C4-2B (cell line): ENCODE measurements at regions not wholly inside any gene's neighbourhood (a gene's known extent, or its start where the extent isn't known, plus 50 kb on each side); places are given as distances from the start of the nearest gene placed in this dataset.

Source experiments
- CTCF ChIP-seq: fragments of 450-650 bp; conservative IDR thresholded peaks from 2 replicates; pipeline ENCODE4 v1.5.1; 2017; ENCODE audit warnings: mild to moderate bottlenecking
- ZFX ChIP-seq: fragments of 450-650 bp; IDR thresholded peaks from 2 replicates; pipeline ENCODE4 v1.6.1; 2017

- TF ChIP-seq CTCF (no peak), ZFX (no peak)
Measured at GRCh38 chr4:161187569-161187968, 976.2 kb downstream of the FSTL5 start.
